NT2/D1 (cell line): ENCODE measurements at regions not wholly inside any gene's neighbourhood (a gene's known extent, or its start where the extent isn't known, plus 50 kb on each side); places are given as distances from the start of the nearest gene placed in this dataset.

Experiments used
- SUZ12 ChIP-seq: IDR thresholded peaks from 2 replicates; pipeline ENCODE4 v1.6.1; 2011; ENCODE audit not compliant: insufficient read length, insufficient read depth; ENCODE audit errors: extremely low read depth
- YY1 ChIP-seq: IDR thresholded peaks from 2 replicates; pipeline ENCODE4 v1.6.1; 2011; ENCODE audit not compliant: insufficient read length, insufficient read depth
- ZNF274 ChIP-seq: IDR thresholded peaks from 2 replicates; pipeline ENCODE4 v1.6.1; 2011; ENCODE audit warnings: mild to moderate bottlenecking, low read depth, low read length

- TF ChIP-seq YY1 (no peak), SUZ12 (no peak), ZNF274 (no peak)
Observed at GRCh38 chr1:214214851-214215250, 66.1 kb upstream of the SMYD2 start.
